ENCODE measurements at regions not wholly inside any gene's neighbourhood (a gene's known extent, or its start where the extent isn't known, plus 50 kb on each side); places are given as distances from the start of the nearest gene placed in this dataset.
A peak's percentile ranks its signal among the peaks of the same experiment; 100 is the strongest.

DNA sequence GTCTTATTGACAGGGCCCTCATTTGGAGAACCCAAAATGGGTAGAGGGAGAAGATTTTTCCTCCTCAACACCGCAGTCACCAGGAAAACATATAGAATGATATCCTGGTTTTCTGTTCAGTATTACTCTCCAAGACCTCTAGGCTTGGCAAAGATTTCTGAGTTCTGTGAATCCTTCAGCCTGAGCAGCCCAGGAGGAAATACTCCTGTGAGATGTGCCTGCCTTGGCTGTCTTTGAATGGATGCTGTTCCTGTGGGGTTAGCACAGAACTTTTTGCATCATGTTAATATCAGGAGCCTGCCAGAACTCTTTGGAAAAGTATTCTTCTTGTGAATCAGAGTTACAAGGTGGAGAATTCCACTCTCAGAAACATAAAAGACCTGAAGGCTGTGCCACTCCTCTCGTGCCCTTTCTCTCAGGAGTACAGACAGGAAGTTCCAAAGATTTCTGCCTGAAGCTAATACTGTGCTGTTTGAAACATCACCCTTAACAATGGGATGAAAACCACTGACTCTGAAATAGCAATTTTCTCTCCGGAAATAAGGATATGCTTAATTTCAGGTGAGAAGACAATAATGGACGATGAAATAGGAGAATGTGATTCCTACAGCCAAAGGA is 520.1 kb upstream of the NBEA start:
- TF ChIP-seq, protein P1, sequence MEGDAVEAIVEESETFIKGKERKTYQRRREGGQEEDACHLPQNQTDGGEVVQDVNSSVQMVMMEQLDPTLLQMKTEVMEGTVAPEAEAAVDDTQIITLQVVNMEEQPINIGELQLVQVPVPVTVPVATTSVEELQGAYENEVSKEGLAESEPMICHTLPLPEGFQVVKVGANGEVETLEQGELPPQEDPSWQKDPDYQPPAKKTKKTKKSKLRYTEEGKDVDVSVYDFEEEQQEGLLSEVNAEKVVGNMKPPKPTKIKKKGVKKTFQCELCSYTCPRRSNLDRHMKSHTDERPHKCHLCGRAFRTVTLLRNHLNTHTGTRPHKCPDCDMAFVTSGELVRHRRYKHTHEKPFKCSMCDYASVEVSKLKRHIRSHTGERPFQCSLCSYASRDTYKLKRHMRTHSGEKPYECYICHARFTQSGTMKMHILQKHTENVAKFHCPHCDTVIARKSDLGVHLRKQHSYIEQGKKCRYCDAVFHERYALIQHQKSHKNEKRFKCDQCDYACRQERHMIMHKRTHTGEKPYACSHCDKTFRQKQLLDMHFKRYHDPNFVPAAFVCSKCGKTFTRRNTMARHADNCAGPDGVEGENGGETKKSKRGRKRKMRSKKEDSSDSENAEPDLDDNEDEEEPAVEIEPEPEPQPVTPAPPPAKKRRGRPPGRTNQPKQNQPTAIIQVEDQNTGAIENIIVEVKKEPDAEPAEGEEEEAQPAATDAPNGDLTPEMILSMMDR (IDR thresholded peaks at IDR 0.05; ENCODE audit: unreplicated experiment) = no peak
- peaks cover 7% of the 10 kb centered on the region for H3K4me1 Mint-ChIP-seq (ENCODE audit: insufficient read depth, unreplicated experiment)
- ChIA-PET POLR2A (interaction anchor here (0.6 kb wide), 1 partner anchor 266 kb away, joined by 3 read pairs; no protein-coding TSS in a partner anchor), CTCF (interaction anchor here (0.6 to 1.1 kb wide), 6 partner anchors 11 to 1328 kb away, joined by 3 to 4 read pairs (median 3); no protein-coding TSS in a partner anchor)
- peak; percentile 20 for DNase-seq (ENCODE audit: unreplicated experiment)
- no peaks in the 10 kb centered on the region for H3K27me3 Mint-ChIP-seq (ENCODE audit: insufficient read depth, unreplicated experiment)
- H3K4me3 Mint-ChIP-seq (ENCODE audit: unreplicated experiment) = no peak overlapping the region
- no TSS peak for BruUV-seq (replicated peaks)
- no peaks in the 10 kb centered on the region for H3K36me3 Mint-ChIP-seq (ENCODE audit: insufficient read depth, unreplicated experiment)
- intact Hi-C loops (cut with micrococcal nuclease) = no loop called here
- peak overlapping the region; percentile 70 for H3K27ac Mint-ChIP-seq (ENCODE audit: low read depth, unreplicated experiment)
- peaks cover 4% of the 10 kb centered on the region for H3K9me3 Mint-ChIP-seq (ENCODE audit: unreplicated experiment)

DNA sequence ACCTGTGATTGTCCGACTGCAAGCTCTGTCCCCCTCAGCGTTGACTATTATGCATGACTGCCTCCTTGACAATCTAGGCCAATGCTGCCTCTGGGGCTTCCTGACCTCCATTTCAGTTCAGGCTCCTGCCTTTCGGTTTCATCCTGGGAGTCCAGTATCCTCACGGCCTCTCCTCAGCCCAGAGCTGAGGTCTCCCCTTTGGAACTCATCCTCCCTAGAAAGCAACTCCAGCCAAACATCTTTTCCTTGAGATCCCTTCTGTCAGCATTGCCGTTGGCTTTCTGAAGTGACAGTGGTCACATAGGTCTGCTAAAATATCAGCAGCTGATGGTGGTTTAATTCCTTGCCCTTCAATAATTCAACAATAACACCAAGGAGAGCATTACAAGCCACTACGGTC is 519.1 kb upstream of the NBEA start:
- ChIA-PET POLR2A (interaction anchor here (1.3 kb wide), 1 partner anchor 12 kb away, joined by 4 read pairs; no protein-coding TSS in a partner anchor), CTCF (no interaction called here)
- no peak for DNase-seq (ENCODE audit: unreplicated experiment)
- peaks cover 7% of the 10 kb centered on the region for H3K4me1 Mint-ChIP-seq (ENCODE audit: insufficient read depth, unreplicated experiment)
- peak overlapping the region; percentile 72 for H3K27ac Mint-ChIP-seq (ENCODE audit: low read depth, unreplicated experiment)
- H3K4me3 Mint-ChIP-seq (ENCODE audit: unreplicated experiment) = no peak overlapping the region
- no peaks in the 10 kb centered on the region for H3K27me3 Mint-ChIP-seq (ENCODE audit: insufficient read depth, unreplicated experiment)
- no TSS peak for BruUV-seq (replicated peaks)
- H3K36me3 Mint-ChIP-seq (ENCODE audit: insufficient read depth, unreplicated experiment) = no peaks in the 10 kb centered on the region
- TF ChIP-seq, protein P1 (IDR thresholded peaks at IDR 0.05; ENCODE audit: unreplicated experiment) = no peak
- H3K9me3 Mint-ChIP-seq (ENCODE audit: unreplicated experiment) = peaks cover 4% of the 10 kb centered on the region
- intact Hi-C loops (cut with micrococcal nuclease) = no loop called here

DNA sequence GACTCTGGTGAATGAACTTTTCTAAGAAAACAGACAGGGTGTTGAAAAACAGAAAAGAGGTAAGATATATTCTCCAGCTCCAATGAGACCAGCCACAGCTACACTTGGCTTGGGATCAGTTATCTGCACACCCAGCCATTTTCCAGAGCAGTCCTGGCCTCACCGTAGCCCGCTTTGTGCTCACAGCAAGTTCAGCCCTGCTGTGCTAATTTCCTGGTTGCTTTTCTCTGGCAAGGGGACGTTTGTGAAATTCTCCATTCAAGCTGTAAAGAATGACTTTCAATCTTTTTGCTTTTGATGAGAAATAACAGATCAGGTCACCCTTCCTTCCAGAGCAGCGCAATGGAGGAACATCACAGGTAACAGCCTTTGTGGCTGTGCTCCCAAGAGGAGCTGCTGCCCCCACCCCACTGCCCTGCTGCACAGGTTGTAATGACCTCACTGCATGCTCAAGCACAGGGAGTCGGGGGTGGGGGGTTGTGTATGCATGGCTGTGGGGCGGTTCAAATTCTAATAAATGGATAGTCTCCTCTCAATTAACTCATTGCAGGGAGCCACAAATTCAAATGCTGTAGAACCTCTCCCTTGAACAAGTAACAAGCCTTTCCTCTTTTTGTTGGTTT is 516.6 kb upstream of the NBEA start:
- intact Hi-C loops (cut with micrococcal nuclease) = no loop called here
- no peaks in the 10 kb centered on the region for H3K36me3 Mint-ChIP-seq (ENCODE audit: insufficient read depth, unreplicated experiment)
- H3K4me3 Mint-ChIP-seq (ENCODE audit: unreplicated experiment) = no peak overlapping the region
- BruUV-seq (replicated peaks) = no TSS peak
- H3K27ac Mint-ChIP-seq (ENCODE audit: low read depth, unreplicated experiment) = no peak overlapping the region
- H3K9me3 Mint-ChIP-seq (ENCODE audit: unreplicated experiment) = peaks cover 4% of the 10 kb centered on the region
- TF ChIP-seq, protein P1 (IDR thresholded peaks at IDR 0.05; ENCODE audit: unreplicated experiment) = no peak
- ChIA-PET CTCF (interaction anchor here (0.7 kb wide), 1 partner anchor 96 kb away, joined by 3 read pairs; no protein-coding TSS in a partner anchor), POLR2A (no interaction called here)
- H3K4me1 Mint-ChIP-seq (ENCODE audit: insufficient read depth, unreplicated experiment) = peaks cover 7% of the 10 kb centered on the region
- no peaks in the 10 kb centered on the region for H3K27me3 Mint-ChIP-seq (ENCODE audit: insufficient read depth, unreplicated experiment)
- DNase-seq (ENCODE audit: unreplicated experiment) = no peak

DNA sequence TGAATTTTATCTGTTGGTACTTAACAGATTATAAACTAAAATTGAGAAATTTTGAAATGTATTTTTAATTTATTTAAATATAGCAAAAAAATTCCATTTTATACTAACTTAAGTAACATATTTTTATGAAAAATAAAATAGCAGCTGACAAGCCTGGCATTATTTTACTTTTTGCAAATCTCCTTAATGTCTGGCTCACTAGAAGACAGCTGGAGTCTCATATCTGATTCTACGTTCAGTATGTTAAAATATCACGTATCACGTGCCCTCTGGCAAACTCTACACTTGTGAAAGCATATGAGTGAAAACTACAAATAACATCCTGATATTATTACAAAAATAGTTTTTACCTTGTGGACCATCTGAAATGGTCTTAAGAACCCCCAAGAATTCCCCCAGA is 513.2 kb upstream of the NBEA start:
- no peaks in the 10 kb centered on the region for H3K9me3 Mint-ChIP-seq (ENCODE audit: unreplicated experiment)
- no peak for DNase-seq (ENCODE audit: unreplicated experiment)
- intact Hi-C loops (cut with micrococcal nuclease) = no loop called here
- ChIA-PET POLR2A (interaction anchor here (0.9 kb wide), 1 partner anchor 8 kb away, joined by 3 read pairs; no protein-coding TSS in a partner anchor), CTCF (no interaction called here)
- H3K27me3 Mint-ChIP-seq (ENCODE audit: insufficient read depth, unreplicated experiment) = no peaks in the 10 kb centered on the region
- TF ChIP-seq, protein P1 (IDR thresholded peaks at IDR 0.05; ENCODE audit: unreplicated experiment) = no peak
- H3K4me3 Mint-ChIP-seq (ENCODE audit: unreplicated experiment) = no peak overlapping the region
- H3K36me3 Mint-ChIP-seq (ENCODE audit: insufficient read depth, unreplicated experiment) = no peaks in the 10 kb centered on the region
- no TSS peak for BruUV-seq (replicated peaks)
- no peaks in the 10 kb centered on the region for H3K4me1 Mint-ChIP-seq (ENCODE audit: insufficient read depth, unreplicated experiment)
- H3K27ac Mint-ChIP-seq (ENCODE audit: low read depth, unreplicated experiment) = no peak overlapping the region

Measured in MCF 10A (cell line).